HFF-Myc (cell line): ENCODE measurements at regions not wholly inside any gene's neighbourhood (a gene's known extent, or its start where the extent isn't known, plus 50 kb on each side); places are given as distances from the start of the nearest gene placed in this dataset.

ENCODE experiments used
- DNase-seq: peaks from one replicate; pipeline ENCODE4 v3.0.0-alpha.2; 2011; ENCODE audit warnings: low read depth; ENCODE audit errors: extremely low read depth
- H3K4me3 ChIP-seq: replicated peaks from 2 replicates; pipeline ENCODE4 v1.5.1; 2011; ENCODE audit warnings: low read depth, mild to moderate bottlenecking, control low read depth, low read length
- CTCF ChIP-seq: IDR thresholded peaks from 2 replicates; pipeline ENCODE4 v1.5.1; 2012; ENCODE audit warnings: mild to moderate bottlenecking, low read depth, low read length, control low read depth; ENCODE audit errors: missing control alignments

- DNase-seq = no peak
- TF ChIP-seq CTCF = no peak
- no peak overlapping the region for H3K4me3 ChIP-seq
Observed at GRCh38 chr5:54607006-54607405, 89.4 kb downstream of the SNX18 start.

GRCh38 chr5:54603372-54603771, 85.8 kb downstream of the SNX18 start:
- no peak overlapping the region for H3K4me3 ChIP-seq
- TF ChIP-seq CTCF = no peak
- DNase-seq = no peak

- TF ChIP-seq CTCF = no peak
- no peak for DNase-seq
- no peak overlapping the region for H3K4me3 ChIP-seq
Observed at GRCh38 chr5:54602475-54602874, 84.9 kb downstream of the SNX18 start.

GRCh38 chr5:54601411-54602230, 84.1 kb downstream of the SNX18 start:
- no peak for TF ChIP-seq CTCF
- no peak for DNase-seq
- H3K4me3 ChIP-seq = no peak overlapping the region
